Endothelial cell of umbilical vein (primary cell): ENCODE measurements at regions not wholly inside any gene's neighbourhood (a gene's known extent, or its start where the extent isn't known, plus 50 kb on each side); places are given as distances from the start of the nearest gene placed in this dataset.

Source experiments
- BruUV-seq: library from RNA; stranded (reverse); fragments of 400-500 nt; replicated peaks from 2 replicates; lab custom pipeline; 2021; lab: Mats Ljungman, UMichigan
- CTCF ChIA-PET: fragments of 300-600, 350-600 bp; sonication (Branson Sonifier 250); formaldehyde crosslinking; loops from one replicate; lab custom pipeline; 2021; ENCODE audit warnings: antibody characterized with exemption, inconsistent platforms; lab: Charles Lee
- POLR2A ChIA-PET: fragments of 300-600, 350-600 bp; sonication (Branson Sonifier 250); formaldehyde crosslinking; loops from one replicate; lab custom pipeline; 2021; ENCODE audit warnings: antibody characterized with exemption, inconsistent platforms; lab: Charles Lee
- DNase-seq: peaks from one replicate; pipeline ENCODE4 v3.0.0-alpha.2; 2011; ENCODE audit warnings: low read depth, low spot score
- FAIRE-seq: peaks from 2 replicates; lab custom pipeline; 2011; peaks lifted over from hg19 to GRCh38; lab: Jason Lieb, UNC
- H2AFZ ChIP-seq: 2 replicates; pipeline ENCODE4 v1.6.0; 2012; ENCODE audit warnings: low read depth, low read length, control low read depth, inconsistent platforms
- H3K27ac ChIP-seq: 2 replicates; pipeline ENCODE4 v1.5.1; 2011; ENCODE audit warnings: low read depth, mild to moderate bottlenecking, control low read depth, low read length, moderate library complexity; ENCODE audit not compliant: insufficient read depth
- H3K27me3 ChIP-seq, 2 experiments: 2 replicates each; pipeline versions ENCODE4 v1.6.0 to v1.6.1; 2011; ENCODE audit warnings: low read length in 2 of 2, mixed read lengths in 1 of 2; ENCODE audit not compliant: control insufficient read depth in 2 of 2, insufficient read depth in 2 of 2
- H3K36me3 ChIP-seq, 2 experiments: 2 replicates in 1 of 2; 3 replicates in 1 of 2; pipeline ENCODE4 v1.5.1; 2011; ENCODE audit warnings: low read length in 2 of 2, mild to moderate bottlenecking in 1 of 2, moderate library complexity in 1 of 2; ENCODE audit not compliant: control insufficient read depth in 2 of 2, insufficient read depth in 2 of 2; ENCODE audit errors: extremely low read depth in 1 of 2
- H3K4me1 ChIP-seq: 3 replicates; pipeline ENCODE4 v1.5.1; 2011; ENCODE audit warnings: mild to moderate bottlenecking, low read length; ENCODE audit not compliant: control insufficient read depth, insufficient read depth; ENCODE audit errors: extremely low read depth
- H3K4me2 ChIP-seq: 2 replicates; pipeline ENCODE4 v1.6.1; 2011; ENCODE audit warnings: low read length, control low read depth, mixed read lengths; ENCODE audit not compliant: insufficient read depth
- H3K4me3 ChIP-seq, 3 experiments: fragments of 200-600 bp in 1 of 3; sonication (generic), shearing (Covaris generic) in 1 of 3; replicated peaks in 1 of 3; 2 replicates each; pipeline ENCODE4 v1.5.1; 2011 to 2016; ENCODE audit warnings: control low read depth in 3 of 3, low read length in 3 of 3, mild to moderate bottlenecking in 2 of 3, inconsistent platforms in 1 of 3, low read depth in 1 of 3, moderate library complexity in 1 of 3; ENCODE audit not compliant: insufficient read depth in 1 of 3
- H3K79me2 ChIP-seq: 2 replicates; pipeline ENCODE4 v1.6.0; 2012; ENCODE audit warnings: low read length, inconsistent platforms; ENCODE audit not compliant: control insufficient read depth, insufficient read depth
- H3K9ac ChIP-seq: replicated peaks from 2 replicates; pipeline ENCODE3; 2011; ENCODE audit warnings: low read length, control low read depth; ENCODE audit not compliant: insufficient read depth; ENCODE audit errors: extremely low read depth
- H3K9me1 ChIP-seq: replicated peaks from 3 replicates; pipeline ENCODE4 v1.6.0; 2011; ENCODE audit warnings: mild to moderate bottlenecking, low read length; ENCODE audit not compliant: control insufficient read depth, insufficient read depth; ENCODE audit errors: extremely low read depth
- H3K9me3 ChIP-seq: replicated peaks from 2 replicates; pipeline ENCODE4 v1.5.1; 2012; ENCODE audit warnings: low read length, inconsistent platforms; ENCODE audit not compliant: control insufficient read depth, insufficient read depth
- H4K20me1 ChIP-seq: replicated peaks from 2 replicates; pipeline ENCODE3; 2011; ENCODE audit warnings: mild to moderate bottlenecking, low read length; ENCODE audit not compliant: control insufficient read depth, insufficient read depth; ENCODE audit errors: extremely low read depth
- EZH2 ChIP-seq: IDR thresholded peaks from 2 replicates; pipeline ENCODE4 v1.6.1; 2012; ENCODE audit warnings: borderline replicate concordance, low read depth, mild to moderate bottlenecking, moderate library complexity, low read length, inconsistent platforms; ENCODE audit not compliant: severe bottlenecking
- FOS ChIP-seq: IDR thresholded peaks from 2 replicates; pipeline ENCODE4 v1.6.1; 2011; ENCODE audit warnings: mild to moderate bottlenecking, low read length, moderate library complexity, borderline replicate concordance; ENCODE audit not compliant: insufficient read depth
- GATA2 ChIP-seq: IDR thresholded peaks from 2 replicates; pipeline ENCODE4 v1.7.0; 2011; ENCODE audit warnings: low read depth, mild to moderate bottlenecking, moderate library complexity, mixed read lengths, low read length; ENCODE audit not compliant: insufficient read length, insufficient read depth
- JUN ChIP-seq: IDR thresholded peaks from 2 replicates; pipeline ENCODE4 v1.6.1; 2011; ENCODE audit warnings: borderline replicate concordance, low read depth; ENCODE audit not compliant: insufficient read length, insufficient read depth
- MAX ChIP-seq: IDR thresholded peaks from 2 replicates; pipeline ENCODE4 v1.6.1; 2011; ENCODE audit not compliant: insufficient read depth, insufficient read length
- MYC ChIP-seq: IDR thresholded peaks from one replicate; pipeline ENCODE4 v1.6.1; 2011; ENCODE audit warnings: mild to moderate bottlenecking, low read depth, low read length
- POLR2A ChIP-seq: IDR thresholded peaks from 2 replicates; pipeline ENCODE4 v1.6.1; 2012; ENCODE audit warnings: low read depth, mild to moderate bottlenecking, control low read depth, low read length
- POLR2AphosphoS5 ChIP-seq: IDR thresholded peaks from 2 replicates; pipeline ENCODE4 v1.6.1; 2012; ENCODE audit warnings: low read depth, mild to moderate bottlenecking, control low read depth, low read length, moderate library complexity; ENCODE audit not compliant: insufficient read depth
- dilution Hi-C: fragments of 300-500 bp; cut with MboI; formaldehyde crosslinking; loops from one replicate; pipeline ENCODE4 v1.15.0; 2019; ENCODE audit warnings: low sequenced_read_pairs; ENCODE audit not compliant: extremely low pct_ligation_motif_present
- intact Hi-C: fragments of 100-400 bp; cut with micrococcal nuclease; formaldehyde crosslinking; loops from one replicate; pipeline ENCODE4 v1.10.0; 2022
- TF ChIP-seq, protein P1 (sequence below), 2 donors: IDR thresholded peaks; 1 replicate in 1 of 2; 2 replicates in 1 of 2; pipeline ENCODE4 v1.5.1; 2011; ENCODE audit warnings: low read length in 2 of 2, mild to moderate bottlenecking in 2 of 2, moderate library complexity in 2 of 2, control low read depth in 1 of 2, inconsistent platforms in 1 of 2, low read depth in 1 of 2; ENCODE audit not compliant: insufficient read depth in 1 of 2; ENCODE audit errors: extremely low read depth in 1 of 2

DNA sequence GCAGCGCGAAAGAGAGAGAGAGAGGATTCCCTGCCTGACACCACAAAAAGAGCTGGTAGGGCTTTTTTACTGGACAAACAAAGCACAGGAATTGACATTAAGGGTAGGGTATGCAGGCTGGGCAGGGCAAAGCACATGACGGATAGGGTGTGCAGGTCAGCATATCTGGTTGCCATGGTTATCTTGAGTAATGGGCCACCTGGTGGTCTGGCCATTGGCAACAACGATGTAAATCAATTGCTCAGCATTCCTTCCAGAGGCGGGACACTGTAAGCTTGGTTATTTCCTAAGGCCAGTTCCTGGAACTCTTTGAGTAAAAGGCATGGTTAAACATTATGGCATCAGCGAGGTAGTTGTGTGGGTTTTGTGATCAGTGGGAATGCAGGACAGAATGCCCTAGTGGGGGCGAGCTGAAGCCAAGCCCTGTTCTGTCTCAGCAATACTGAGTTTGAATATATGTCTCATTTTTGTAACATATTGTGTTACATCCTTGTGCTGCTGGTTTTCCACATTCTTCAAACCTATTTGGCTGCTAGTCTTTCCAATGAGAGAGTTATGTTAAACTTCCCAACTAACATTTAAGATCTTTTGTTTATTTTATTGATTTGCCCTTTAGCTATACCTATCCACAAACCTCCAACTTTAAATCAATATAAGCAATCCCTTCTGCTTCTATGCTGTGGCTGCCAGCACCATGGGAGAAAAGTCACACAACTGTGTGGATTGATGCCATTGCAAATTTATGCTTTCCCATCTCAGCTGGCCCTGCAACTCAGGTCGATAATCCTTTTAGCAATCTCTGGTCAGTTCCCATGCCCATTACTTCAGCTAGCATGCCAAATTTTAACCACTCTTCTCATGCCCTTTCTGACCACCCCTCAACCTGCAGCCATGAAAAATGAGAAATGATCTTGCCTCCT lies 396.7 kb upstream of the PDE3A start:
- H3K4me3 ChIP-seq, result no peak overlapping the region
- H3K4me1 ChIP-seq, result peaks cover 29% of the 10 kb centered on the region
- TF ChIP-seq POLR2AphosphoS5 (no peak), EZH2 (no peak), GATA2 (no peak), MYC (no peak), MAX (no peak), FOS (no peak), POLR2A (no peak), JUN (no peak)
- TF ChIP-seq, protein P1, sequence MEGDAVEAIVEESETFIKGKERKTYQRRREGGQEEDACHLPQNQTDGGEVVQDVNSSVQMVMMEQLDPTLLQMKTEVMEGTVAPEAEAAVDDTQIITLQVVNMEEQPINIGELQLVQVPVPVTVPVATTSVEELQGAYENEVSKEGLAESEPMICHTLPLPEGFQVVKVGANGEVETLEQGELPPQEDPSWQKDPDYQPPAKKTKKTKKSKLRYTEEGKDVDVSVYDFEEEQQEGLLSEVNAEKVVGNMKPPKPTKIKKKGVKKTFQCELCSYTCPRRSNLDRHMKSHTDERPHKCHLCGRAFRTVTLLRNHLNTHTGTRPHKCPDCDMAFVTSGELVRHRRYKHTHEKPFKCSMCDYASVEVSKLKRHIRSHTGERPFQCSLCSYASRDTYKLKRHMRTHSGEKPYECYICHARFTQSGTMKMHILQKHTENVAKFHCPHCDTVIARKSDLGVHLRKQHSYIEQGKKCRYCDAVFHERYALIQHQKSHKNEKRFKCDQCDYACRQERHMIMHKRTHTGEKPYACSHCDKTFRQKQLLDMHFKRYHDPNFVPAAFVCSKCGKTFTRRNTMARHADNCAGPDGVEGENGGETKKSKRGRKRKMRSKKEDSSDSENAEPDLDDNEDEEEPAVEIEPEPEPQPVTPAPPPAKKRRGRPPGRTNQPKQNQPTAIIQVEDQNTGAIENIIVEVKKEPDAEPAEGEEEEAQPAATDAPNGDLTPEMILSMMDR (IDR thresholded peaks at IDR 0.05; ENCODE audit: extremely low read depth in 1 of 2, insufficient read depth in 1 of 2, low read depth in 1 of 2, low read length in 2 of 2), result no peak
- no peaks in the 10 kb centered on the region for H3K9me3 ChIP-seq
- DNase-seq (no peak), FAIRE-seq (no peak)
- H3K27ac ChIP-seq, result no peak overlapping the region
- no peaks in the 10 kb centered on the region for H3K36me3 ChIP-seq
- dilution Hi-C loops (no loop called here), intact Hi-C loops (loop anchor here (2.0 kb wide), 1 partner anchor 25 kb away; no protein-coding TSS in a partner anchor)
- no peaks in the 10 kb centered on the region for H4K20me1 ChIP-seq
- H3K27me3 ChIP-seq, result no peaks in the 10 kb centered on the region
- POLR2A ChIA-PET, result no interaction called here
- H3K79me2 ChIP-seq, result no peaks in the 10 kb centered on the region
- no peak overlapping the region for H3K9ac ChIP-seq
- peak overlapping the region; percentile 20 for H2AFZ ChIP-seq
- no TSS peak for BruUV-seq
- CTCF ChIA-PET, result interaction anchor here (0.5 kb wide), 1 partner anchor 215 kb away, joined by 3 read pairs; no protein-coding TSS in a partner anchor
- H3K9me1 ChIP-seq, result no peaks in the 10 kb centered on the region
- H3K4me2 ChIP-seq, result no peak overlapping the region
